ENCODE measurements at regions not wholly inside any gene's neighbourhood (a gene's known extent, or its start where the extent isn't known, plus 50 kb on each side); places are given as distances from the start of the nearest gene placed in this dataset.
A peak's percentile ranks its signal among the peaks of the same experiment; 100 is the strongest.

- 54 to 69% methylated on average over 4 of the region's 4 CpGs for WGBS, 2 donors
- intact Hi-C loops (cut with DNase I), result no loop called here
These were observed 122.1 kb downstream of the NUF2 start for GRCh38 chr1:163443863-163444262.

GRCh38 chr1:163444665-163445064 is 122.9 kb downstream of the NUF2 start:
- ATAC-seq (no peak), FAIRE-seq (no peak), DNase-seq (no peak)
- H3K4me3 ChIP-seq, result no peak overlapping the region
- no peaks in the 10 kb centered on the region for H3K27me3 ChIP-seq
- no peak overlapping the region for H3K27ac ChIP-seq
- WGBS, 2 donors, result 25% methylated on average over 2 of the region's 2 CpGs
- no peak for TF ChIP-seq CTCF (IDR thresholded peaks at IDR 0.05)
- intact Hi-C loops (cut with DNase I), result no loop called here
- H3K4me1 ChIP-seq, result no peaks in the 10 kb centered on the region
- H3K36me3 ChIP-seq, result no peaks in the 10 kb centered on the region
- H3K9me3 ChIP-seq, result no peaks in the 10 kb centered on the region

More at GRCh38 chr1:163443863-163444262, 122.1 kb downstream of the NUF2 start:
- ATAC-seq (no peak), FAIRE-seq (no peak), DNase-seq (no peak)
- Histone ChIP-seq H3K4me1 (no peaks in the 10 kb centered on the region), H3K9me3 (no peaks in the 10 kb centered on the region), H3K36me3 (no peaks in the 10 kb centered on the region), H3K4me3 (no peak overlapping the region), H3K27ac (no peak overlapping the region), H3K27me3 (no peaks in the 10 kb centered on the region)
- TF ChIP-seq CTCF (IDR thresholded peaks at IDR 0.05), result no peak

- Histone ChIP-seq H3K27ac (no peak overlapping the region), H3K27me3 (no peaks in the 10 kb centered on the region), H3K36me3 (no peaks in the 10 kb centered on the region), H3K4me1 (no peaks in the 10 kb centered on the region), H3K9me3 (no peaks in the 10 kb centered on the region), H3K4me3 (no peak overlapping the region)
- DNase-seq, result no peak
- no peak for FAIRE-seq
- intact Hi-C loops (cut with DNase I), result no loop called here
- TF ChIP-seq CTCF (IDR thresholded peaks at IDR 0.05), result no peak
- ATAC-seq, result no peak
These were observed 129.2 kb downstream of the NUF2 start for GRCh38 chr1:163450986-163451385.

- FAIRE-seq, result no peak
- Histone ChIP-seq H3K9me3 (no peaks in the 10 kb centered on the region), H3K27me3 (no peaks in the 10 kb centered on the region), H3K4me3 (no peak overlapping the region), H3K4me1 (no peaks in the 10 kb centered on the region), H3K36me3 (no peaks in the 10 kb centered on the region), H3K27ac (no peak overlapping the region)
- intact Hi-C loops (cut with DNase I), result no loop called here
- peak in 1 of 4 donors; percentile 20 for ATAC-seq
- WGBS, 2 donors, result 44 to 52% methylated on average over 4 of the region's 4 CpGs
- no peak for DNase-seq
- no peak for TF ChIP-seq CTCF (IDR thresholded peaks at IDR 0.05)
These were observed 137.8 kb downstream of the NUF2 start for GRCh38 chr1:163459539-163459938.

- DNase-seq (no peak), ATAC-seq (no peak), FAIRE-seq (no peak)
- no peaks in the 10 kb centered on the region for H3K9me3 ChIP-seq
- no peaks in the 10 kb centered on the region for H3K36me3 ChIP-seq
- TF ChIP-seq CTCF (IDR thresholded peaks at IDR 0.05), result no peak
- no peak overlapping the region for H3K4me3 ChIP-seq
- H3K27me3 ChIP-seq, result no peaks in the 10 kb centered on the region
- H3K27ac ChIP-seq, result no peak overlapping the region
- H3K4me1 ChIP-seq, result peaks cover 0 to under 1% (median 0%) of the 10 kb centered on the region in 3 donors
- intact Hi-C loops (cut with DNase I), result no loop called here
- WGBS, 2 donors, result 71 to 76% methylated on average over 1 of the region's 1 CpG
These were observed 145.5 kb downstream of the NUF2 start for GRCh38 chr1:163467289-163467688.
